Osteoblast (primary cell): ENCODE measurements at regions not wholly inside any gene's neighbourhood (a gene's known extent, or its start where the extent isn't known, plus 50 kb on each side); places are given as distances from the start of the nearest gene placed in this dataset.

Experiments used
- DNase-seq: peaks from one replicate; pipeline ENCODE4 v3.0.0; 2011; ENCODE audit warnings: low spot score, mixed read lengths; ENCODE audit not compliant: insufficient read length; ENCODE audit errors: missing footprints
- H2AFZ ChIP-seq: 2 replicates; pipeline ENCODE4 v1.6.0; 2011; ENCODE audit warnings: mild to moderate bottlenecking, low read length
- H3K27ac ChIP-seq: 2 replicates; pipeline ENCODE4 v1.5.1; 2011; ENCODE audit warnings: mild to moderate bottlenecking, low read depth, low read length, moderate library complexity
- H3K27me3 ChIP-seq: 2 replicates; pipeline ENCODE4 v1.6.0; 2012; ENCODE audit warnings: mild to moderate bottlenecking, control low read depth, inconsistent platforms, low read length, moderate library complexity; ENCODE audit not compliant: insufficient read depth
- H3K36me3 ChIP-seq: 2 replicates; pipeline ENCODE4 v1.5.1; 2011; ENCODE audit warnings: mild to moderate bottlenecking, low read length, control low read depth, moderate library complexity; ENCODE audit not compliant: insufficient read depth
- H3K4me1 ChIP-seq: 2 replicates; pipeline ENCODE4 v1.5.1; 2011; ENCODE audit warnings: mild to moderate bottlenecking, low read length, control low read depth, moderate library complexity; ENCODE audit not compliant: insufficient read depth
- H3K4me2 ChIP-seq: 2 replicates; pipeline ENCODE4 v1.6.0; 2011; ENCODE audit warnings: mild to moderate bottlenecking, low read length; ENCODE audit not compliant: insufficient read depth
- H3K4me3 ChIP-seq: fragments of 200-600 bp; sonication (generic); 3 replicates; pipeline ENCODE4 v1.5.1; 2012; ENCODE audit warnings: mild to moderate bottlenecking, low read length, inconsistent platforms; ENCODE audit not compliant: insufficient read depth
- H3K79me2 ChIP-seq: 2 replicates; pipeline ENCODE4 v1.6.0; 2012; ENCODE audit warnings: mild to moderate bottlenecking, low read length, control low read depth, inconsistent platforms; ENCODE audit not compliant: insufficient read depth
- H3K9me3 ChIP-seq: 2 replicates; pipeline ENCODE4 v1.5.1; 2011; ENCODE audit warnings: low read depth, low read length, control low read depth
- H4K20me1 ChIP-seq: 2 replicates; pipeline ENCODE4 v1.6.0; 2012; ENCODE audit warnings: mild to moderate bottlenecking, low read length, control low read depth; ENCODE audit not compliant: insufficient read depth
- TF ChIP-seq, protein P1 (sequence below): IDR thresholded peaks from 2 replicates; pipeline ENCODE4 v1.5.1; 2011; ENCODE audit warnings: mild to moderate bottlenecking, low read depth, low read length, moderate library complexity; ENCODE audit errors: extremely low read depth

DNA sequence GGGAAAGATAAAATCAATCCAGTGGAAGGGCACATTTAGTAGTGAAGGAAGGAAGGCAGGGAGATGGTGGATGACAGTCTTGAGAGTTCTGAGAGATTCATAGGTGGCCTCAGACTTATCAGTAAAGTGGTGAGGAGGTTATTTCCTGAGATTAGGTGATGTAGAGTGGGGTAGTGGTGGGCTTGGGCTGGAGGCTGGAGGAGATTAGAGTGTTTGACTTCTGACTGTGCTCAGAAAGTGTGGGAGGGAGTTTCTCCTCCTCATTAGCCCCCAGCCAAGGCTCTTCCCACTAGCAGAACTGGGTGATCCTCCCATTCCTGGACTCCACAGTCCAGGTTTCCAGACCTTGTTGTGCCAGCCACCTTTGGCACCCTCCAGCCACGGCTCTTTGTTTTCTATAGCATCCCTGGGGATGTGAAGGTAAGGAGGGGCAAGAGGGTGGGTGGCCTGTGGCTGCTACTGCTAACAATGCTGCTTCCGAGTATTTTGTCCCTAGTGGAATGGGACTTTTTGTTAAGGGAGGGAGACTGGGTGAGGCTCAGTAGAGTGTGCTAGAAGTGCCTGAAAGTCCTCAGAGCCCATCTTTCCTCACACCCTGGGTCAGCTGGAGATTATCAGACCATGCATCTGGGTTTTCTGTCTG lies 94.4 kb downstream of the ADRB2 start:
- H3K27me3 ChIP-seq, result no peaks in the 10 kb centered on the region
- DNase-seq, result no peak
- H3K4me2 ChIP-seq, result no peak overlapping the region
- H3K4me3 ChIP-seq, result no peak overlapping the region
- no peaks in the 10 kb centered on the region for H3K36me3 ChIP-seq
- no peaks in the 10 kb centered on the region for H3K4me1 ChIP-seq
- H4K20me1 ChIP-seq, result no peaks in the 10 kb centered on the region
- no peaks in the 10 kb centered on the region for H3K9me3 ChIP-seq
- no peak overlapping the region for H2AFZ ChIP-seq
- H3K27ac ChIP-seq, result no peak overlapping the region
- H3K79me2 ChIP-seq, result no peaks in the 10 kb centered on the region
- TF ChIP-seq, protein P1, sequence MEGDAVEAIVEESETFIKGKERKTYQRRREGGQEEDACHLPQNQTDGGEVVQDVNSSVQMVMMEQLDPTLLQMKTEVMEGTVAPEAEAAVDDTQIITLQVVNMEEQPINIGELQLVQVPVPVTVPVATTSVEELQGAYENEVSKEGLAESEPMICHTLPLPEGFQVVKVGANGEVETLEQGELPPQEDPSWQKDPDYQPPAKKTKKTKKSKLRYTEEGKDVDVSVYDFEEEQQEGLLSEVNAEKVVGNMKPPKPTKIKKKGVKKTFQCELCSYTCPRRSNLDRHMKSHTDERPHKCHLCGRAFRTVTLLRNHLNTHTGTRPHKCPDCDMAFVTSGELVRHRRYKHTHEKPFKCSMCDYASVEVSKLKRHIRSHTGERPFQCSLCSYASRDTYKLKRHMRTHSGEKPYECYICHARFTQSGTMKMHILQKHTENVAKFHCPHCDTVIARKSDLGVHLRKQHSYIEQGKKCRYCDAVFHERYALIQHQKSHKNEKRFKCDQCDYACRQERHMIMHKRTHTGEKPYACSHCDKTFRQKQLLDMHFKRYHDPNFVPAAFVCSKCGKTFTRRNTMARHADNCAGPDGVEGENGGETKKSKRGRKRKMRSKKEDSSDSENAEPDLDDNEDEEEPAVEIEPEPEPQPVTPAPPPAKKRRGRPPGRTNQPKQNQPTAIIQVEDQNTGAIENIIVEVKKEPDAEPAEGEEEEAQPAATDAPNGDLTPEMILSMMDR, result no peak

DNA sequence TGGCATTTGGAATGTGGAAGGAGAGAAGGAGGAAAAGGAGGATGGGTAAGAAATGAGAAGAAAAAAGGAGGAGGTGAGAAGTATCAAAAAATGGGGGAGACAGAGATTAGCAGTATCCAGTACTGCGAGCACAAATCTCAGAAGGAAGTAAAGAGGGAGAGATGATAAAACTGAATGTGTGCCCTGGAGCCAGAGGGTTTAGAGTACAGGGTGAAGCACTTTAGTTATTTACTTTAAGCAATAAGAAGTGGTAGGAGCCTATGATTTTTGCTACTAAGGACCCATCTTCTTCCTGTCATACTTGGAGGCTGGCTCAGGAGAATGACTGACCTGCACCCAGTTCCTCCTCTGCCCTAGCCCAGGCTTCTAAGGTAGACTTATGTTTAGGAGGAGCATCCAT lies 94.9 kb downstream of the ADRB2 start:
- H2AFZ ChIP-seq, result no peak overlapping the region
- no peaks in the 10 kb centered on the region for H3K36me3 ChIP-seq
- DNase-seq, result no peak
- no peaks in the 10 kb centered on the region for H3K79me2 ChIP-seq
- no peak overlapping the region for H3K4me3 ChIP-seq
- no peak overlapping the region for H3K4me2 ChIP-seq
- no peaks in the 10 kb centered on the region for H3K4me1 ChIP-seq
- no peaks in the 10 kb centered on the region for H4K20me1 ChIP-seq
- no peaks in the 10 kb centered on the region for H3K9me3 ChIP-seq
- H3K27me3 ChIP-seq, result no peaks in the 10 kb centered on the region
- H3K27ac ChIP-seq, result no peak overlapping the region
- TF ChIP-seq, protein P1, result no peak

DNA sequence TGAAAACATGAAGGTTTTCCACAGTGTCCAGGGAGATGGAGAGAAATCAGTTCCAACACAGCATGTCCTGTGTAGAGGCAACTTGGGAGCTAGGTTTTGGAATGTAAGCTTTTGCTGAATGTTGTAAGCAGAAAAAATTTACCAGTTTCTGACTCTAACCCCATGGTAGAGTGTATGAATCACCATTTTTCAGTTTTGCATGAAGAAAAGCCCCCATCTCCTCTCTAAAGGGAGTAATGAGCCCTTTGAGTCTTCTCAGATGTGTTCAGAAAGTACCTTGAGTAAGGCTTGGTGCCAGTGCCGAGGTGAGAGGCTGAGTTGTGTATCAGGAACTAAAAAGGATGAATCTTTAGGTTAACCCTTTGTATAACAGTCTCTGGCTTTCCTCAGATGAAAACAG lies 96.2 kb downstream of the ADRB2 start:
- Histone ChIP-seq H3K4me3 (no peak overlapping the region), H3K4me2 (no peak overlapping the region), H3K27me3 (no peaks in the 10 kb centered on the region), H3K36me3 (no peaks in the 10 kb centered on the region), H2AFZ (peak overlapping the region; percentile 47), H4K20me1 (no peaks in the 10 kb centered on the region), H3K4me1 (peaks cover 5% of the 10 kb centered on the region), H3K27ac (no peak overlapping the region), H3K79me2 (no peaks in the 10 kb centered on the region), H3K9me3 (no peaks in the 10 kb centered on the region)
- TF ChIP-seq, protein P1, result no peak
- no peak for DNase-seq

DNA sequence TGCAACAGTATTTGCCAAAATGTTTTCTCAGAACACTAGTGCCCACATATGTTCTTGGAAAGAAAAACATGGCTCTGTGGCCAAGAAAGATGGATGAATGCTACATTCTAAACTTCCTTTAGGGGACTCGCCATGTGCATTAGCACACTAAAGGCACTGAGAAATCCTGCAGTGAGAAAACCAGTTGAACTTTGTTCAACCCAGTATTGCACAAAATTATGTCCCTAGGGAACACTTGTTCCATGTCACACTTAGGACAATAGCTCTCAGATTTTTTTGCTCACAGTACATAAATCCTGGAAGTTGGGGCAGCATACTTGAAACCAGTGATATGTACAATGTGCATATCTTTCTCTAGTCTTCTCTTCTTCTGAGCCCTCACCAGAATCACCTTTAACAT lies 96.6 kb downstream of the ADRB2 start:
- Histone ChIP-seq H3K27ac (no peak overlapping the region), H4K20me1 (no peaks in the 10 kb centered on the region)
- TF ChIP-seq, protein P1, result no peak

More for the DNA sequence above, 96.6 kb downstream of the ADRB2 start:
- Histone ChIP-seq H2AFZ (no peak overlapping the region), H3K27me3 (no peaks in the 10 kb centered on the region), H3K4me1 (peaks cover 9% of the 10 kb centered on the region), H3K79me2 (no peaks in the 10 kb centered on the region), H3K4me2 (no peak overlapping the region), H3K36me3 (no peaks in the 10 kb centered on the region), H3K4me3 (no peak overlapping the region), H3K9me3 (no peaks in the 10 kb centered on the region)
- DNase-seq, result no peak
